ES-I3 (cell line): ENCODE measurements at regions not wholly inside any gene's neighbourhood (a gene's known extent, or its start where the extent isn't known, plus 50 kb on each side); places are given as distances from the start of the nearest gene placed in this dataset.

Experiments
- H3K36me3 ChIP-seq: 2 replicates; pipeline ENCODE4 v1.6.1; 2013; ENCODE audit warnings: mild to moderate bottlenecking, low read length, control low read depth, moderate library complexity; ENCODE audit not compliant: insufficient read depth
- H3K4me1 ChIP-seq: 2 replicates; pipeline ENCODE4 v1.6.1; 2013; ENCODE audit warnings: mild to moderate bottlenecking, control low read depth, low read length; ENCODE audit not compliant: insufficient read depth
- H3K9ac ChIP-seq: 2 replicates; pipeline ENCODE4 v1.6.1; 2013; ENCODE audit warnings: low read depth, mild to moderate bottlenecking, low read length, moderate library complexity
- H3K9me3 ChIP-seq: 2 replicates; pipeline ENCODE4 v1.6.1; 2013; ENCODE audit warnings: mild to moderate bottlenecking, low read length, moderate library complexity; ENCODE audit not compliant: control insufficient read depth, insufficient read depth

DNA sequence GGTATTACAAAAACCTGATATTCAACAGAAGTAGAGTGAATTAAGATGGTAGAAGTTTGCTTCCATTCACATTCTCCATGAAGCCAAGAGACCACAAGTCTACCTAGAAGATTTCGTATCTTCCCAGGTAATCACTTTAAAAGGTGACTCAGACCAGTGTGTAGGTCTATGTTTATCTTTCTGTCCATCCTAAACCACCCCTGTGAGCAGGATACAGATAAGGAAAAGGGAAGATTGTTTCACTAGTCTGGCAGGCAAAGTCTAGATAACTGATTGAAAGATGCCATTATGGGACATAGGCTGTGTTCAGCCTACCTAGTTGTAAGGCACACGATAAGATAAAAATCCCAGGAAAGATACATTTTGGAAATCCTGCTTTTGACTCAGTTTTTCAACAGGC lies 244.3 kb upstream of the NWD2 start:
- Histone ChIP-seq H3K4me1 (peaks cover 3% of the 10 kb centered on the region; the same call in 1 of the 2 replicates), H3K9me3 (peaks cover 3% of the 10 kb centered on the region; the same call in 1 of the 2 replicates), H3K9ac (no peak overlapping the region), H3K36me3 (no peaks in the 10 kb centered on the region)

- no peak overlapping the region for H3K9ac ChIP-seq
- no peaks in the 10 kb centered on the region for H3K36me3 ChIP-seq
- H3K4me1 ChIP-seq: peaks cover 3% of the 10 kb centered on the region; the same call in 1 of the 2 replicates
- H3K9me3 ChIP-seq: peaks cover 3% of the 10 kb centered on the region; the same call in 1 of the 2 replicates
Measured at GRCh38 chr4:37001688-37002436, 242.7 kb upstream of the NWD2 start.

GRCh38 chr4:37002625-37003024 lies 241.9 kb upstream of the NWD2 start:
- Histone ChIP-seq H3K9me3 (peaks cover 3% of the 10 kb centered on the region; the same call in 1 of the 2 replicates), H3K36me3 (no peaks in the 10 kb centered on the region), H3K4me1 (peaks cover 3% of the 10 kb centered on the region; the same call in 1 of the 2 replicates), H3K9ac (no peak overlapping the region)

DNA sequence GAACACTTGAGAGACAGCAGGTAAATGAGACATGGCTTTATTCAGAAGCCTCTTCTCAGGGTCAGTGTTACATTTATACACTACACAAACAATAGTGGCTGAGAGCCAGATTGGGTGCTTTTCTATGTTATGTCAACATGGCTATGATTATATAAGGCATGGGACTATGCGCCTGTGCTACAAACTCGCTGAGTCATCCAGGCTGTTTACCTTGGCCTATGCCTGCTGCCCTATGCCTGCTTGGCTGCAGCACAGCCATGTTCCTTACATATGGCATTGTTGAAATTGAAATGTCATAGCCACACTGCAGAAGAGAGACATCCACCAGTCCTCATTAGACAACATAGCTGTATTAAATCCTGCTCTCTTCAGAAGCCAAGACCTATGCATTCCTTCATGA lies 236.3 kb upstream of the NWD2 start:
- Histone ChIP-seq H3K9ac (no peak overlapping the region), H3K9me3 (peaks cover 3% of the 10 kb centered on the region; the same call in 1 of the 2 replicates), H3K4me1 (no peaks in the 10 kb centered on the region), H3K36me3 (no peaks in the 10 kb centered on the region)

DNA sequence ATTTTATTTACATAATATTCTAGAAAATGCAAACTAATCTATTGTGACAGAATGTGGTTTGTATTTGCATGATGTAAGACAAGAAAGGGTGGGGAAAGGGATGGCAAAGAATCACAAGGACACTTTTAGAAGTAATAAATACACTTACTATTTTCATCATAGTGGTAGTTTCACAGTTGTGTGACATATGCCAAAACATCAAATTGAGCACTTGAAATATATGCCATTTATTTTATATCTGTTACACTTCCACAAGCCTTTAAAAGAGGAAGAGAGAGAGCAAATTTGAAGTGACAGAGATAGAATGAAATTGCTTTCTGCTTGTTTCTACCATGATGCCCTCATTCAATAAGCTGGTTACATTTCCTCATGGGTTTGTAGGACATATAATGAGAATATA lies 230.0 kb upstream of the NWD2 start:
- no peak overlapping the region for H3K9ac ChIP-seq
- H3K36me3 ChIP-seq: no peaks in the 10 kb centered on the region
- H3K4me1 ChIP-seq: no peaks in the 10 kb centered on the region
- no peaks in the 10 kb centered on the region for H3K9me3 ChIP-seq

DNA sequence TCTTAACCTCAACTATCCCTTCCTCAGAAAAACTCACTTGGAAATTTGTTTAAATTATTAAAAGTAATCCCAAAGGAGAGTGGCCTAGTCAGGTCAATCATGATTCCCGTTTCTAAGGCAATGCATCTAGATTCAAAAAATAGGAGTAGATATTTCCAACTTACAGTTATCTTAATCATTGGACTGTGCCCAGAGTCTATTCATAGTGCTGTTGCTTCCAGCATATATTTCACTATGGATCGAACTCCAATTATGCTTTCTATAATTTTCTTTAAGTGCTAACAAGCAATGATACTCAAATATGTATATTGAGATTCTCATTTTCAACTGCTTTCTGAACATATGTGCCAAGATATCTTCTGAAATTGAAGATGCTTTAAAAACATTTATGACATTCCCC lies 229.2 kb upstream of the NWD2 start:
- Histone ChIP-seq H3K9ac (no peak overlapping the region), H3K36me3 (no peaks in the 10 kb centered on the region), H3K4me1 (no peaks in the 10 kb centered on the region), H3K9me3 (no peaks in the 10 kb centered on the region)

DNA sequence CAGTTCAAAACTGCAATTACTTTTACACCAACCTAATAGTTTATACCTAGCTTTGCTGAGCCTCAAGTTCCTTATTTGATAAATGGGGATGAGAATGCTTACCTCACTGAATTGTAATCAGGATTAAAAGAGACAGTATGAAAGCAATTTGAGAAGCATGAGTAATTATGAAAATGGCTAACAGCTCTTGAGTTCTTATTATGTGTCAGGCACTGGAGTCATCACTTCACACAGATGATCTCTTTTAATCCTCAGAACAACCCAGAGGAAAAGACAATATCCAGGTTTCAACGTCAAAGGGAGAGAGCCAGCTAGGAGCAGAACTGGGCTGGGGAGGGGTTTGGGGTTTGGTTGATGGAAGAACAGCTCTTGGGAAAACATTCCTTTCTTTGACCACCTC lies 221.0 kb upstream of the NWD2 start:
- no peaks in the 10 kb centered on the region for H3K9me3 ChIP-seq
- H3K9ac ChIP-seq: no peak overlapping the region
- no peaks in the 10 kb centered on the region for H3K4me1 ChIP-seq
- H3K36me3 ChIP-seq: no peaks in the 10 kb centered on the region

- Histone ChIP-seq H3K9me3 (no peaks in the 10 kb centered on the region), H3K36me3 (no peaks in the 10 kb centered on the region), H3K4me1 (no peaks in the 10 kb centered on the region), H3K9ac (no peak overlapping the region)
Measured at GRCh38 chr4:37023996-37024395, 220.5 kb upstream of the NWD2 start.

DNA sequence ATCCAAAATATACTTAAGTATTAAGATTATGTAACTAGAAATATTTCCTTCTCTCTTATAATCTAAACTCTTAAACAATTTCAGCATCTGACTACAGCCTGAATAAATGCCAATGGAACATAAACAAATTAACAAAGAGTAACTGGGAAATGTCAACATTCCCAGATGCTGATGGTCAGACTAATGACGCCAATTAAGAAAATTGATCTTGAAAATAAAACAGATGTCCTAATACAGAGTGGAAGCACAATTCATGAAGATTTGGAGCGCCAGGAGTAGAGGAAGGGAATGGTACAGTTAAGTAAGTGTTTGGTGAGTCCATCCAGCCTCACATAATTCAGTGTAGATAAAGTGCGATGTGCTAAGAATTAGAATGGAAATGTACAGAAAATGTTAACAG lies 203.7 kb upstream of the NWD2 start:
- Histone ChIP-seq H3K9me3 (no peaks in the 10 kb centered on the region), H3K9ac (no peak overlapping the region), H3K36me3 (no peaks in the 10 kb centered on the region), H3K4me1 (no peaks in the 10 kb centered on the region)

- Histone ChIP-seq H3K36me3 (no peaks in the 10 kb centered on the region), H3K9ac (no peak overlapping the region), H3K9me3 (no peaks in the 10 kb centered on the region), H3K4me1 (no peaks in the 10 kb centered on the region)
Measured at GRCh38 chr4:37043342-37043741, 201.2 kb upstream of the NWD2 start.

- H3K36me3 ChIP-seq: no peaks in the 10 kb centered on the region
- H3K4me1 ChIP-seq: no peaks in the 10 kb centered on the region; the same call in 1 of the 2 replicates
- no peak overlapping the region for H3K9ac ChIP-seq
- H3K9me3 ChIP-seq: no peaks in the 10 kb centered on the region
Measured at GRCh38 chr4:37051111-37051510, 193.4 kb upstream of the NWD2 start.

GRCh38 chr4:37051866-37052265 lies 192.7 kb upstream of the NWD2 start:
- H3K4me1 ChIP-seq: no peaks in the 10 kb centered on the region; the same call in 1 of the 2 replicates
- no peaks in the 10 kb centered on the region for H3K9me3 ChIP-seq
- no peak overlapping the region for H3K9ac ChIP-seq
- H3K36me3 ChIP-seq: no peaks in the 10 kb centered on the region

GRCh38 chr4:37054531-37055077 lies 189.9 kb upstream of the NWD2 start:
- Histone ChIP-seq H3K4me1 (peaks cover 3% of the 10 kb centered on the region; the same call in 1 of the 2 replicates), H3K36me3 (no peaks in the 10 kb centered on the region), H3K9ac (no peak overlapping the region), H3K9me3 (no peaks in the 10 kb centered on the region)

- H3K36me3 ChIP-seq: no peaks in the 10 kb centered on the region
- H3K4me1 ChIP-seq: peaks cover 3% of the 10 kb centered on the region; the same call in 1 of the 2 replicates
- H3K9ac ChIP-seq: no peak overlapping the region
- H3K9me3 ChIP-seq: no peaks in the 10 kb centered on the region
Measured at GRCh38 chr4:37058826-37059225, 185.7 kb upstream of the NWD2 start.

GRCh38 chr4:37066159-37066558 lies 178.4 kb upstream of the NWD2 start:
- Histone ChIP-seq H3K9me3 (no peaks in the 10 kb centered on the region), H3K36me3 (no peaks in the 10 kb centered on the region), H3K4me1 (no peaks in the 10 kb centered on the region), H3K9ac (no peak overlapping the region)
